Glutamatergic neuron (in vitro differentiated cells): ENCODE measurements at regions not wholly inside any gene's neighbourhood (a gene's known extent, or its start where the extent isn't known, plus 50 kb on each side); places are given as distances from the start of the nearest gene placed in this dataset.

Source experiments
- DNase-seq: peaks from one replicate; pipeline ENCODE4 v3.0.0; 2022
- H3K27ac Mint-ChIP-seq: one replicate; pipeline ENCODE4 v1.8.0; 2020; ENCODE audit warnings: mild to moderate bottlenecking, mixed read lengths, inconsistent platforms; ENCODE audit not compliant: unreplicated experiment
- H3K27me3 Mint-ChIP-seq: one replicate; pipeline ENCODE4 v1.8.0; 2020; ENCODE audit warnings: mild to moderate bottlenecking, moderate library complexity, mixed read lengths, inconsistent platforms; ENCODE audit not compliant: unreplicated experiment
- H3K36me3 Mint-ChIP-seq: one replicate; pipeline ENCODE4 v1.8.0; 2020; ENCODE audit warnings: mild to moderate bottlenecking, mixed read lengths, inconsistent platforms; ENCODE audit not compliant: unreplicated experiment
- H3K4me1 Mint-ChIP-seq: one replicate; pipeline ENCODE4 v1.8.0; 2020; ENCODE audit warnings: mild to moderate bottlenecking, low read depth, mixed read lengths, inconsistent platforms; ENCODE audit not compliant: unreplicated experiment
- H3K4me3 Mint-ChIP-seq: one replicate; pipeline ENCODE4 v1.8.0; 2020; ENCODE audit warnings: mild to moderate bottlenecking, mixed read lengths, inconsistent platforms; ENCODE audit not compliant: unreplicated experiment
- H3K9me3 Mint-ChIP-seq: one replicate; pipeline ENCODE4 v1.8.0; 2020; ENCODE audit warnings: mild to moderate bottlenecking, moderate library complexity, mixed read lengths, inconsistent platforms; ENCODE audit not compliant: unreplicated experiment
- TF ChIP-seq, protein P1 (sequence below): fragments of 200-600 bp; sonication (generic); IDR thresholded peaks from one replicate; pipeline ENCODE4 v1.5.0; 2021; ENCODE audit not compliant: partially characterized antibody, unreplicated experiment

GRCh38 chr5:68161156-68161555 is 54.4 kb upstream of the PIK3R1 start:
- no peaks in the 10 kb centered on the region for H3K36me3 Mint-ChIP-seq
- TF ChIP-seq, protein P1, sequence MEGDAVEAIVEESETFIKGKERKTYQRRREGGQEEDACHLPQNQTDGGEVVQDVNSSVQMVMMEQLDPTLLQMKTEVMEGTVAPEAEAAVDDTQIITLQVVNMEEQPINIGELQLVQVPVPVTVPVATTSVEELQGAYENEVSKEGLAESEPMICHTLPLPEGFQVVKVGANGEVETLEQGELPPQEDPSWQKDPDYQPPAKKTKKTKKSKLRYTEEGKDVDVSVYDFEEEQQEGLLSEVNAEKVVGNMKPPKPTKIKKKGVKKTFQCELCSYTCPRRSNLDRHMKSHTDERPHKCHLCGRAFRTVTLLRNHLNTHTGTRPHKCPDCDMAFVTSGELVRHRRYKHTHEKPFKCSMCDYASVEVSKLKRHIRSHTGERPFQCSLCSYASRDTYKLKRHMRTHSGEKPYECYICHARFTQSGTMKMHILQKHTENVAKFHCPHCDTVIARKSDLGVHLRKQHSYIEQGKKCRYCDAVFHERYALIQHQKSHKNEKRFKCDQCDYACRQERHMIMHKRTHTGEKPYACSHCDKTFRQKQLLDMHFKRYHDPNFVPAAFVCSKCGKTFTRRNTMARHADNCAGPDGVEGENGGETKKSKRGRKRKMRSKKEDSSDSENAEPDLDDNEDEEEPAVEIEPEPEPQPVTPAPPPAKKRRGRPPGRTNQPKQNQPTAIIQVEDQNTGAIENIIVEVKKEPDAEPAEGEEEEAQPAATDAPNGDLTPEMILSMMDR, result no peak
- DNase-seq, result no peak
- no peaks in the 10 kb centered on the region for H3K27me3 Mint-ChIP-seq
- no peak overlapping the region for H3K4me3 Mint-ChIP-seq
- H3K9me3 Mint-ChIP-seq, result peaks cover 3% of the 10 kb centered on the region
- H3K4me1 Mint-ChIP-seq, result peaks cover 6% of the 10 kb centered on the region
- H3K27ac Mint-ChIP-seq, result peak overlapping the region; percentile 15

DNA sequence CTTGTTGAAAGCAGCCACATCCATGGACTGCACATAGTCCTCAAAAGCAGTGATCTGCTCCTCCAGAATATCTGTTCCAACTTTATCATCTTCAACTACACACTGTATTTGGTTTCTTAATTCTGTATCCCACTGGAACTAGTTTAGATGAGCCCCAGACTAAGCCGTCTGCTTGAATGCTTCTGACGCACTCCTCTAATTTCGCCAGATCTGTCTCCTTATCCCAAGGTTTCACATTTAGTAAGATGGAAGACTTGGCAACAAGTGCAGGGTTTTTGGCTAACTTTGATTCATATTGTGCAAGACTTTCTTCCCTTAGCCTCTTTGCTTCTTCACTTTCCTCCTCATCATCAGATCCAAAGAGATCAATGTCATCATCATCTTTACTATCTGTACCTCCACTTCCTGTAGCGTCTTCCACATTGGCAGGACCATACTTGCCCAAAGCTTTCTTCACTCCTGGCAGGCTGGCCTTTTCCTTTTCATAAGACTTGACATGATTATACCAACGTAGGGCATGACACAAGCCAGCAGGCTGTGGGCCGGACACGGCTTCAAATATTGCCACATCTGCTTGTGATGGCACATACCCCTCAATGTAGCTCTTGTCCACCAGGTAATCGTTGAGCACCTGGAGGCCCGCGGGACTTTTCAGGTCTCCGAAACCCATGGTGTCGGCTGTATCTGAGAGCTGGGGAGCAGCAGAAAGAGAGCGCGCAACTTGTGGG is 56.2 kb upstream of the PIK3R1 start:
- Mint-ChIP-seq H3K4me1 (peaks cover 6% of the 10 kb centered on the region), H3K27me3 (peaks cover 2% of the 10 kb centered on the region), H3K36me3 (no peaks in the 10 kb centered on the region), H3K4me3 (no peak overlapping the region), H3K9me3 (no peaks in the 10 kb centered on the region), H3K27ac (no peak overlapping the region)
- no peak for DNase-seq
- TF ChIP-seq, protein P1, result no peak

DNA sequence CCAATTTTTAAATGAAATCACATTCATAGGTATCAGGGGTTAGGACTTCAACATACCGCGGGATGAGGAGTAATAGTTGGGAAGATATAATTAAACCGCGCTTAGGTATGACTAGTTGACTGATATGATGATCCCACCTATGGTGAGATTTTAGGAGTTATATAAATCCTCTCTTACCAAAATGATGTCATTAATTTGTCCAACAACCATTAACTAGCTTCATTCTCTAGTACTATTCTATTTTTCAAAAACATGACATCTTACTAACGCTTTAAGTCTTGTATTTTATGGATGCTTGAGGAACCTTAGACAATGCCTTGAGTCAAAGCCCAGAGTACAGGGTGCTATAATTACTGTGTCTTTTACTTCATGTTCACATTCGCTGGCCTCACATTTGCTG is 59.6 kb upstream of the PIK3R1 start:
- Mint-ChIP-seq H3K36me3 (no peaks in the 10 kb centered on the region), H3K27me3 (peaks cover 2% of the 10 kb centered on the region), H3K4me1 (peaks cover under 1% of the 10 kb centered on the region), H3K9me3 (no peaks in the 10 kb centered on the region), H3K27ac (no peak overlapping the region), H3K4me3 (no peak overlapping the region)
- DNase-seq, result no peak
- TF ChIP-seq, protein P1, result no peak

DNA sequence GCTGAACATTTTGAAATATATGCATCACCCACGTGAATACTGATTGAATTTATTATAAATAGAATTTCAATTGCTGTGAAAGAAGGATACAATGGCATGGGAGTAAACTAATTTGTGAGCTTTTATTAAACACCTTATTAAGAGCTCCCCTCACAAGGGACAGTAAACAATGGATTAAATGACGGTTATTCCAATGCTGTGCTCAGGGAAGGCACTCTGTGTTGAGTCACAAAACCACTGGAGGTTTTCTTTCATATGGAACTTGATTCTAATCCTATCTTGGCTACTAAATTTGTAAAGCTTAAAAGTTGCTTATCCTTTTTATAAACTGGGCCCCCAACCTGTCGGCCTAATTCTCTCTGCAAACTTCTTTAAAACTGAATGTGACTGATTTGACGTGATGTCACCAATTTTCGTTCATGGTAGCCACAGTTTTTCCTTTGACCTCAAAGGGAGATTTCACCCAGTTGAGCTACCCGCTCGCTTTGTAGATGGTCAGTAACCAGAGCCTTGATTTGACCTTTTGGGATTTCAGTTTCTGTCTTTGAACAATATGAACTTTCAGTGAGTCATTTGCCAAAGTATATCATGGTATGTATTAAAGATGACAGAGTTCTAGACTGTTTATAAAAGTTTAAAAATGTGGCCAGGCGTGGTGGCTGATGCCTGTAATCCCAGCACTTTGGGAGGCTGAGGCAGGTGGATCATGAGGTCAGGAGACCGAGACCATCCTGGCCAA is 61.3 kb upstream of the PIK3R1 start:
- peaks cover 2% of the 10 kb centered on the region for H3K27me3 Mint-ChIP-seq
- no peaks in the 10 kb centered on the region for H3K4me1 Mint-ChIP-seq

More for the DNA sequence above, 61.3 kb upstream of the PIK3R1 start:
- H3K4me3 Mint-ChIP-seq, result no peak overlapping the region
- no peaks in the 10 kb centered on the region for H3K9me3 Mint-ChIP-seq
- no peak overlapping the region for H3K27ac Mint-ChIP-seq
- no peaks in the 10 kb centered on the region for H3K36me3 Mint-ChIP-seq
- TF ChIP-seq, protein P1, result no peak
- no peak for DNase-seq
